Rectal smooth muscle tissue (tissue), 1 donor: ENCODE measurements at regions not wholly inside any gene's neighbourhood (a gene's known extent, or its start where the extent isn't known, plus 50 kb on each side); places are given as distances from the start of the nearest gene placed in this dataset.
"Not testable (repeated sequence)": the region's sequence is repeated elsewhere in the genome, so short reads cannot be mapped to it uniquely, and the experiment has no call there.

Source experiments
- H3K27ac ChIP-seq: one replicate; pipeline ENCODE4 v1.7.0; 2013; ENCODE audit warnings: low read depth, low read length, inconsistent platforms
- H3K27me3 ChIP-seq: one replicate; pipeline ENCODE4 v1.7.0; 2013; ENCODE audit warnings: low read length; ENCODE audit not compliant: control insufficient read depth, insufficient read depth
- H3K36me3 ChIP-seq: one replicate; pipeline ENCODE4 v1.7.0; 2013; ENCODE audit warnings: low read length; ENCODE audit not compliant: control insufficient read depth, insufficient read depth
- H3K4me1 ChIP-seq: one replicate; pipeline ENCODE4 v1.7.0; 2013; ENCODE audit warnings: low read length; ENCODE audit not compliant: control insufficient read depth, insufficient read depth
- H3K4me3 ChIP-seq: one replicate; pipeline ENCODE4 v1.7.0; 2013; ENCODE audit warnings: low read length
- H3K9ac ChIP-seq: one replicate; pipeline ENCODE4 v1.7.0; 2013; ENCODE audit warnings: low read length

DNA sequence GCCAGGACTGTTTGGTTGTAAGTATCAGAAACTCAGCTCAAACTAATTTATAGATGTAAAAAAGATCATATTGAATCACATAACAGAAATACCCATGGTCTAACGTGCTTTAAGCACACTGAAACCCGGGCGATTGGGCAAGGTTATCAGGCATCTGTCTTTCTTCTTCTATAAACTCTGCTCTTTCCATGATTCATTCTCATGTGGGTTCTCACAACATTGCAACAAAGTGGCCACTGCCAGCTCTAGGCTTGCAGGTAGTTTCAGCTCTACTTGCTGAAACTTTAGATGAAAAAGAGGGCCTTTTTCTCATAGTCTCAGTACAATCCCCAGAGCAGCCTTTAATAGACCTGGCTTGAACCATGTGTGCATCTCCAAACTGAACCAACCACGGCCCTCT is 456.1 kb downstream of the MFSD1 start:
- Histone ChIP-seq H3K4me3 (no peak overlapping the region), H3K36me3 (no peaks in the 10 kb centered on the region), H3K9ac (no peak overlapping the region), H3K27me3 (no peaks in the 10 kb centered on the region), H3K27ac (no peak overlapping the region), H3K4me1 (no peaks in the 10 kb centered on the region)

GRCh38 chr3:159258934-159259333 is 457.1 kb downstream of the MFSD1 start:
- Histone ChIP-seq H3K27me3 (no peaks in the 10 kb centered on the region), H3K36me3 (no peaks in the 10 kb centered on the region), H3K27ac (no peak overlapping the region), H3K4me1 (no peaks in the 10 kb centered on the region), H3K9ac (no peak overlapping the region), H3K4me3 (no peak overlapping the region)

DNA sequence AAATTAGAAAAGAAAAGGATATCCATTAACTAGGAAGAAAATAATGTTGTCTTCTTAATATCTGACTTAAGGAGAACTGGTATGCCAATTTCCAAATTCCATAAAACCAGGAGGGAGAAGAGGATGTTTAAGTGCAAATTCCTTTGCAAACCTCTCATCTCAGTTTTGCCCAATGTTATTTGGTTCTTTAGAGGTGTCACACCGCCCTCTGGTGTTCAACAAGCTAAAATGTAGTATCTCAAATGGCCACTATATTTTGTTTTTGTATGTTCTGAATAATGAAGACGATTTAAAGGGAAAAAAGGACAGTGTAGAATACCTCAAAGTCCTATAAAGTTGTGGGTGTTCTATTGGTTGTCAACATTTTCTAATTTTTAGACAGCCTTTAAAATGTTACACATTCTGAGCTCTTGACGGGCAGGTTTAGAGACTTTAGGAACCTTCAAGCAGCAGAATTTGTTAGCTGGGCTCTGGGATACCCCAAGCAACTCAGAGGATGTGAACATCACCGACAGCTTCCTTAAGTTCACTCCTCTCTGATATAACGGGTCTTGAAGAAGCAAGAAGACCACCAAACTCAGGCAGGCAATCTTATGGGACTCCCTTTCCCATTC is 458.3 kb downstream of the MFSD1 start:
- H3K27ac ChIP-seq, result no peak overlapping the region
- H3K4me1 ChIP-seq, result no peaks in the 10 kb centered on the region
- no peaks in the 10 kb centered on the region for H3K36me3 ChIP-seq
- no peak overlapping the region for H3K4me3 ChIP-seq
- no peaks in the 10 kb centered on the region for H3K27me3 ChIP-seq
- no peak overlapping the region for H3K9ac ChIP-seq

- H3K36me3 ChIP-seq, H3K4me3 ChIP-seq, H3K27ac ChIP-seq, H3K9ac ChIP-seq, H3K4me1 ChIP-seq, H3K27me3 ChIP-seq: not testable (repeated sequence)
These were observed 459.5 kb downstream of the MFSD1 start for GRCh38 chr3:159261333-159261732.

- no peaks in the 10 kb centered on the region for H3K27me3 ChIP-seq
- H3K4me1 ChIP-seq, result no peaks in the 10 kb centered on the region
- no peaks in the 10 kb centered on the region for H3K36me3 ChIP-seq
- H3K27ac ChIP-seq, result no peak overlapping the region
- H3K9ac ChIP-seq, result no peak overlapping the region
- H3K4me3 ChIP-seq, result no peak overlapping the region
These were observed 462.1 kb downstream of the MFSD1 start for GRCh38 chr3:159263750-159264553.

GRCh38 chr3:159265705-159266104 is 463.9 kb downstream of the MFSD1 start:
- Histone ChIP-seq H3K9ac (no peak overlapping the region), H3K27ac (no peak overlapping the region), H3K36me3 (no peaks in the 10 kb centered on the region), H3K4me1 (no peaks in the 10 kb centered on the region), H3K27me3 (no peaks in the 10 kb centered on the region), H3K4me3 (no peak overlapping the region)

DNA sequence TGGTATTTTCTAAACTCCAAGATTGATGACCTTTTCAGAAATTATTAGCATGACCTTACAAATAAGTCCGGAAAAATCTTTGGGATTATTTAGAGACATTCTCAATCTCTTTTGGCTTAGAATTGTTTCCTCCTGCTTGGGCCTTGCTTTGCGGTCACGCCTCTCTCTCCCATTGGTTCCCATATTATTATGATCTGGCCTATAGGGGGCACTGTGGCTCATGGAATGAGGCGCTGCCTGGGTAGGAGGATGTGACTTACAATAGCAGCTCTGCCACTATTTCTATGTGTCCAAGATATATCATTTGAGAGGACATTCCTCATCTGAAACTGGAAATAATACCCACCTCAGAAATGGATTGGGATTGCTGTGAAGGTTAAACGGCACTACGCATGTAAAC is 464.9 kb downstream of the MFSD1 start:
- no peak overlapping the region for H3K4me3 ChIP-seq
- H3K27ac ChIP-seq, result no peak overlapping the region
- H3K4me1 ChIP-seq, result no peaks in the 10 kb centered on the region
- H3K9ac ChIP-seq, result no peak overlapping the region
- H3K27me3 ChIP-seq, result no peaks in the 10 kb centered on the region
- no peaks in the 10 kb centered on the region for H3K36me3 ChIP-seq

- Histone ChIP-seq H3K36me3 (no peaks in the 10 kb centered on the region), H3K9ac (no peak overlapping the region), H3K4me3 (no peak overlapping the region), H3K27ac (no peak overlapping the region), H3K4me1 (no peaks in the 10 kb centered on the region), H3K27me3 (no peaks in the 10 kb centered on the region)
These were observed 470.1 kb downstream of the MFSD1 start for GRCh38 chr3:159271799-159272512.

DNA sequence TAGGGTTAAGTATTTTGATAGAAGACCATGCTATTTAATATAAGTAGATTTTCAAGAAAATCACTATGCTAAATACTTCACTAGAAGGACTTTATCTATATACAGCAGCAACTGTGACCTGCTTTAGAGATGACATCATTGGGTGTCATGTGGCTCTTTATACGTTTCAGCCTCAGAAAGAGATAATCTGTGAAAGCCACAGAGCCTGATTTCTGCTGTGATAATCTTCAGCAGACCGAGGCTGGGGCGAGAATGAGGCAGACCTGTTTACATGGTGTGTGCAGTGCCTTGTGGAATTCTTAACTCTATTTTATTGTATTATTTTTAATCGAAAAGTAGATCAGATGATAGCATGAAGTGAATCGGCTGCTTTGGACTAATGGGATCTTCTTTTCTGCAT is 471.2 kb downstream of the MFSD1 start:
- H3K9ac ChIP-seq, result no peak overlapping the region
- no peaks in the 10 kb centered on the region for H3K27me3 ChIP-seq
- no peaks in the 10 kb centered on the region for H3K4me1 ChIP-seq
- no peaks in the 10 kb centered on the region for H3K36me3 ChIP-seq
- no peak overlapping the region for H3K4me3 ChIP-seq
- no peak overlapping the region for H3K27ac ChIP-seq

- H3K9ac ChIP-seq, result no peak overlapping the region
- H3K27me3 ChIP-seq, result no peaks in the 10 kb centered on the region
- no peaks in the 10 kb centered on the region for H3K4me1 ChIP-seq
- H3K27ac ChIP-seq, result no peak overlapping the region
- H3K36me3 ChIP-seq, result no peaks in the 10 kb centered on the region
- H3K4me3 ChIP-seq, result no peak overlapping the region
These were observed 471.8 kb downstream of the MFSD1 start for GRCh38 chr3:159273608-159274007.

GRCh38 chr3:159275741-159276140 is 473.9 kb downstream of the MFSD1 start:
- Histone ChIP-seq H3K36me3 (no peaks in the 10 kb centered on the region), H3K9ac (no peak overlapping the region), H3K27me3 (no peaks in the 10 kb centered on the region), H3K4me3 (no peak overlapping the region), H3K4me1 (no peaks in the 10 kb centered on the region), H3K27ac (no peak overlapping the region)

DNA sequence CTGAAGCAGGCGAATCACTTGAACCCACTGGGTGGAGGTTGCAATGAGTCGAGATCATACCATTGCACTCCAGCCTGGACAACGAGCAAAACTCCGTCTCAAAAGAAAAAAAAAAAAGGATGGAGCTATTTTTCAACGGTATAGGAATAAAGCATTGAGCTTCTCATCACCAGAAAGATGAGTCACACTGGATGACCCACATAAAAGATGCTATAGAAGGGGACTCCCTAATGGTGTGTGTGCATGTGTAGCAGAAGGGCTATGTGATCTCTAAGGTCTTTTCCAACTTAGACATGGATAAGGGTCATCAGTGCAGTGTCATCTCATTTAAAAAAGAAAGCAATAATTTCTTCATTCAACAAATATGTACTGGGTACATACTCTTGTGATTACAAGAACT is 476.0 kb downstream of the MFSD1 start:
- no peaks in the 10 kb centered on the region for H3K27me3 ChIP-seq
- H3K4me1 ChIP-seq, result no peaks in the 10 kb centered on the region
- no peaks in the 10 kb centered on the region for H3K36me3 ChIP-seq
- no peak overlapping the region for H3K4me3 ChIP-seq
- no peak overlapping the region for H3K27ac ChIP-seq
- H3K9ac ChIP-seq, result no peak overlapping the region
